ENCODE measurements at regions not wholly inside any gene's neighbourhood (a gene's known extent, or its start where the extent isn't known, plus 50 kb on each side); places are given as distances from the start of the nearest gene placed in this dataset.

DNA sequence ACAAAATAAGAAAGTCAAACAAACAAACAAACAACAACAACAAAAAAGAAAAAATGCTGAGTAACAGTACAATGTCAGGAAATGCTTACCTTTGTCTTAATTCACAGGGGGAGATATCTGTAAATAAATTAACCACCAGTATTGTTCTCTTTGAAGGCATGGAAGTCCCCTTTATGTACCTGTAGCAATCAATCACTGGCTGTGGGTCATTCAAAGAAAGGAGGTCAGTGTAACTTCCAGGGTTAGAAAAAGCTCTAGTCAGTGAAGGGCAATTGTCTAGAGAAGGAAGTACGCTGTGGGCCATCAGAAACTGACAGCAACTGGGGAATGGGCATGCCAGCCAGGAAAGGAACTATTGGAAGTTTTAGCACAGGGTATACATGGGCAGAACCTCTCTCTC is 121.5 kb upstream of the LUZP2 start:
- no peak for ATAC-seq
- TF ChIP-seq ZC3H10 (CRISPR knock-in tag; IDR thresholded peaks at IDR 0.05) (no peak), SNAI2 (CRISPR knock-in tag; IDR thresholded peaks at IDR 0.05) (no peak), TOX (CRISPR knock-in tag; IDR thresholded peaks at IDR 0.05; ENCODE audit: borderline replicate concordance) (no peak), ISL1 (CRISPR knock-in tag; IDR thresholded peaks at IDR 0.05) (no peak), RARB (CRISPR knock-in tag; IDR thresholded peaks at IDR 0.05) (no peak), OSR1 (CRISPR knock-in tag; IDR thresholded peaks at IDR 0.05) (no peak), GLIS3 (CRISPR knock-in tag; IDR thresholded peaks at IDR 0.05) (no peak), ZNF8 (CRISPR knock-in tag; IDR thresholded peaks at IDR 0.05) (no peak)
- TF ChIP-seq, protein P1, sequence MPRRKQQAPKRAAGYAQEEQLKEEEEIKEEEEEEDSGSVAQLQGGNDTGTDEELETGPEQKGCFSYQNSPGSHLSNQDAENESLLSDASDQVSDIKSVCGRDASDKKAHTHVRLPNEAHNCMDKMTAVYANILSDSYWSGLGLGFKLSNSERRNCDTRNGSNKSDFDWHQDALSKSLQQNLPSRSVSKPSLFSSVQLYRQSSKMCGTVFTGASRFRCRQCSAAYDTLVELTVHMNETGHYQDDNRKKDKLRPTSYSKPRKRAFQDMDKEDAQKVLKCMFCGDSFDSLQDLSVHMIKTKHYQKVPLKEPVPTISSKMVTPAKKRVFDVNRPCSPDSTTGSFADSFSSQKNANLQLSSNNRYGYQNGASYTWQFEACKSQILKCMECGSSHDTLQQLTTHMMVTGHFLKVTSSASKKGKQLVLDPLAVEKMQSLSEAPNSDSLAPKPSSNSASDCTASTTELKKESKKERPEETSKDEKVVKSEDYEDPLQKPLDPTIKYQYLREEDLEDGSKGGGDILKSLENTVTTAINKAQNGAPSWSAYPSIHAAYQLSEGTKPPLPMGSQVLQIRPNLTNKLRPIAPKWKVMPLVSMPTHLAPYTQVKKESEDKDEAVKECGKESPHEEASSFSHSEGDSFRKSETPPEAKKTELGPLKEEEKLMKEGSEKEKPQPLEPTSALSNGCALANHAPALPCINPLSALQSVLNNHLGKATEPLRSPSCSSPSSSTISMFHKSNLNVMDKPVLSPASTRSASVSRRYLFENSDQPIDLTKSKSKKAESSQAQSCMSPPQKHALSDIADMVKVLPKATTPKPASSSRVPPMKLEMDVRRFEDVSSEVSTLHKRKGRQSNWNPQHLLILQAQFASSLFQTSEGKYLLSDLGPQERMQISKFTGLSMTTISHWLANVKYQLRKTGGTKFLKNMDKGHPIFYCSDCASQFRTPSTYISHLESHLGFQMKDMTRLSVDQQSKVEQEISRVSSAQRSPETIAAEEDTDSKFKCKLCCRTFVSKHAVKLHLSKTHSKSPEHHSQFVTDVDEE (CRISPR knock-in tag; IDR thresholded peaks at IDR 0.05) = no peak
- TF ChIP-seq, protein P2, sequence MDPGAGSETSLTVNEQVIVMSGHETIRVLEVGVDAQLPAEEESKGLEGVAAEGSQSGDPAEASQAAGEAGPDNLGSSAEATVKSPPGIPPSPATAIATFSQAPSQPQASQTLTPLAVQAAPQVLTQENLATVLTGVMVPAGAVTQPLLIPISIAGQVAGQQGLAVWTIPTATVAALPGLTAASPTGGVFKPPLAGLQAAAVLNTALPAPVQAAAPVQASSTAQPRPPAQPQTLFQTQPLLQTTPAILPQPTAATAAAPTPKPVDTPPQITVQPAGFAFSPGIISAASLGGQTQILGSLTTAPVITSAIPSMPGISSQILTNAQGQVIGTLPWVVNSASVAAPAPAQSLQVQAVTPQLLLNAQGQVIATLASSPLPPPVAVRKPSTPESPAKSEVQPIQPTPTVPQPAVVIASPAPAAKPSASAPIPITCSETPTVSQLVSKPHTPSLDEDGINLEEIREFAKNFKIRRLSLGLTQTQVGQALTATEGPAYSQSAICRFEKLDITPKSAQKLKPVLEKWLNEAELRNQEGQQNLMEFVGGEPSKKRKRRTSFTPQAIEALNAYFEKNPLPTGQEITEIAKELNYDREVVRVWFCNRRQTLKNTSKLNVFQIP (CRISPR knock-in tag; IDR thresholded peaks at IDR 0.05; ENCODE audit: borderline replicate concordance, low read depth) = no peak

DNA sequence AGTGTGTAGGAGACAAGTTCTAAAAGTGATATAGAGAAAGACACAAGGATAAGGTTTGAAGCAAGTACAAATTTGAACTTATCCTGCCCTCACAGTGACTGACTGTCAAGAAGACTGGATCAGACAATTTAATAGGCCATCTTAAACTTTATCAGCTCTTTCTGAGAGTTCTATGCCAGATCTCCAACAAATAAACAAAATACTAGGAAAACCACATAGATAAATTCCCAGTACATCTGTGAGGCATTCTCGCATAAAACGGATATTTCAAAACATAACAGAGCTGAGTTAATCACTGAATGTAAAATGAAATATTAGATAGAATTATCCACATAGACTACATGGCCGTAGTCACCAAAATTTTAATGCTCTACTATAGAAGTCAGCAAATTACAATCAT is 120.9 kb upstream of the LUZP2 start:
- TF ChIP-seq ZFP30 (CRISPR knock-in tag; IDR thresholded peaks at IDR 0.05) (no peak), TCF4 (CRISPR knock-in tag; IDR thresholded peaks at IDR 0.05; ENCODE audit: borderline replicate concordance) (no peak), BACH2 (CRISPR knock-in tag; IDR thresholded peaks at IDR 0.05; ENCODE audit: borderline replicate concordance) (no peak), CSDC2 (CRISPR knock-in tag; IDR thresholded peaks at IDR 0.05) (no peak)
- no peak for ATAC-seq

DNA sequence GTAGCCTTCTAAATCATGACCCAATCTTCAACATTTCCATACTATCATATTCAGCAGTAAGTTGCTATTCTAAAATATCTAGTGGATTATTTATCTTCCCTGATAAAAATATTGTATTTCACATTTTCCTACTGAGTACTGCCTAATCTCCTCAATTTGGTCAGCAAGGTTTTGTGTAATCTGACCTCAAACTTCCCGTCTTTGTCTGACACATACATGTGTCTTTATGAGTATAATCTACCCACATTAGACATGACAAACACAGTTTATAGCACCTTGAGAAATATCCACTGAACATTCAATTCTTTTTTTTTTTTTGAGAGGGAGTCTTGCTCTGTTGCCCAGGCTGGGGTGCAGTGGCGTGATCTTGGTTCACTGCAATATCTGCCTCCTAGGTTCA is 113.7 kb upstream of the LUZP2 start:
- ATAC-seq = no peak
- TF ChIP-seq ZC3H10 (CRISPR knock-in tag; IDR thresholded peaks at IDR 0.05) = no peak
- TF ChIP-seq PPARA (CRISPR knock-in tag; IDR thresholded peaks at IDR 0.05; ENCODE audit: borderline replicate concordance) = no peak
- no peak for TF ChIP-seq SNAI2 (CRISPR knock-in tag; IDR thresholded peaks at IDR 0.05)
- no peak for TF ChIP-seq RARB (CRISPR knock-in tag; IDR thresholded peaks at IDR 0.05)

DNA sequence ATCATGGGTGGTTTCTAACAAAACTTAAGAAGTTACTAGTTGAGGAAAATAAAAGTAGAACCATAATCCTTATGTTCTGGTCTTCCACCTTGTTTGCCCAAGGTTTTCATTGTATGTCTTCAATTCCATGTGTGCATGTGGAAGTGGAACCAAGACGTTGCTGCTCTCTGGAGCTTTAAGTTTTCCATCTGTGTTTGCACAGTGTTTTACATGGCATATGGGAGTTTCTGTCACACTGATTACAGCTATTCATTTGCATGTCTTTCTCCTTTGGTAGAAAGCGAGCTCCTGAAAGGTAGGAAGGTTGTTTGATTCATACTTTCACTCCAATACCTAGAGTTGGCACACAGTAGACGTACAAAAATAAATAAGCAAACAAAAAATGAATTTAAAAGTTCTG is 112.6 kb upstream of the LUZP2 start:
- no peak for ATAC-seq
- no peak for TF ChIP-seq TCF4 (CRISPR knock-in tag; IDR thresholded peaks at IDR 0.05; ENCODE audit: borderline replicate concordance)
- TF ChIP-seq BACH2 (CRISPR knock-in tag; IDR thresholded peaks at IDR 0.05; ENCODE audit: borderline replicate concordance) = no peak
- no peak for TF ChIP-seq ZNF8 (CRISPR knock-in tag; IDR thresholded peaks at IDR 0.05)
- no peak for TF ChIP-seq SNAI2 (CRISPR knock-in tag; IDR thresholded peaks at IDR 0.05)

DNA sequence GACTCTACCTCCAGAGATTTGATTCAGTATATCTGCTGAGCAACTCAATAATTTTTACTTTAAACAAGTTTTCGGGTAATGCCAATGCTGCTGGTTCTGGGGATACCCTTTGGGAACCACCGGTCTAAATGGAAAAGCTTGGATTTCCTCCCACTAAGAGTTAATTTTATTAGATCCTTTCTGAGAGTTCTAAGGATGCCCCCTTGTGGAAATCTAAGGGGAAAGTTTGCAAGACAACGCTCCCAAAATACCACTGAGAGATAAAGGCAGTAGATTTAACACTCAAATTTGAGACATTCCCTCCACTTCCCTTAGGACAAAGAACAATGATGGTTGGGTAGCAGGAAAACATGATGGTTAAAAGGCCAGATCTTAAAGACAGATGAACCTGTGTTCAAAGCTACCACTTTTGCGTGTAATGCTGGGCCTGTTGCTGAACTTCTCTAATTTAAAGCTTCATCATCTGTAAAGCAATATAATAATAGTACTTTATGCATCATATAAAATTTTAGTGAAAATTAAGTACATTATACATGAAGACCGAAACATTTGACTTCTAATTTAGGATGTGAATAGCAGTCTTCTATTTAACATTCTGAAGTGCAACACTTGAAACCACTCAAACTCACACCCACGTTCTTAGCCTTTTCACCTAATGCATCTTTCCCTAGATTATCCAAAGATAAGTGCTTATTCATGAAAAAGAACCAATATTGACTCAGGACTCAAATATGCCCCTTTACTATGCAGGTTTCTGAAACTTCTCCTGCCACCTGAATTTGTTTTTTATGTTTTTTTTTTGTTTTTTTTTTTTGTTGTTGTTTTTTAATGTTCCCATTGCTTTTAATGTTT is 110.1 kb upstream of the LUZP2 start:
- ATAC-seq = peak; percentile 41; the same call in 1 of the 3 replicates
- TF ChIP-seq ZFP30 (CRISPR knock-in tag; IDR thresholded peaks at IDR 0.05) = no peak
- TF ChIP-seq CSDC2 (CRISPR knock-in tag; IDR thresholded peaks at IDR 0.05) = no peak
- TF ChIP-seq, protein P2 (CRISPR knock-in tag; IDR thresholded peaks at IDR 0.05; ENCODE audit: borderline replicate concordance, low read depth) = no peak
- TF ChIP-seq, protein P1 (CRISPR knock-in tag; IDR thresholded peaks at IDR 0.05) = no peak
- no peak for TF ChIP-seq RARB (CRISPR knock-in tag; IDR thresholded peaks at IDR 0.05)
- TF ChIP-seq, protein P3, sequence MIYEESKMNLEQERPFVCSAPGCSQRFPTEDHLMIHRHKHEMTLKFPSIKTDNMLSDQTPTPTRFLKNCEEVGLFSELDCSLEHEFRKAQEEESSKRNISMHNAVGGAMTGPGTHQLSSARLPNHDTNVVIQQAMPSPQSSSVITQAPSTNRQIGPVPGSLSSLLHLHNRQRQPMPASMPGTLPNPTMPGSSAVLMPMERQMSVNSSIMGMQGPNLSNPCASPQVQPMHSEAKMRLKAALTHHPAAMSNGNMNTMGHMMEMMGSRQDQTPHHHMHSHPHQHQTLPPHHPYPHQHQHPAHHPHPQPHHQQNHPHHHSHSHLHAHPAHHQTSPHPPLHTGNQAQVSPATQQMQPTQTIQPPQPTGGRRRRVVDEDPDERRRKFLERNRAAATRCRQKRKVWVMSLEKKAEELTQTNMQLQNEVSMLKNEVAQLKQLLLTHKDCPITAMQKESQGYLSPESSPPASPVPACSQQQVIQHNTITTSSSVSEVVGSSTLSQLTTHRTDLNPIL (CRISPR knock-in tag; IDR thresholded peaks at IDR 0.05; ENCODE audit: low read depth) = no peak
- TF ChIP-seq OSR1 (CRISPR knock-in tag; IDR thresholded peaks at IDR 0.05) = no peak
- TF ChIP-seq ZNF8 (CRISPR knock-in tag; IDR thresholded peaks at IDR 0.05) = no peak
- no peak for TF ChIP-seq ISL1 (CRISPR knock-in tag; IDR thresholded peaks at IDR 0.05)
- TF ChIP-seq, protein P4, sequence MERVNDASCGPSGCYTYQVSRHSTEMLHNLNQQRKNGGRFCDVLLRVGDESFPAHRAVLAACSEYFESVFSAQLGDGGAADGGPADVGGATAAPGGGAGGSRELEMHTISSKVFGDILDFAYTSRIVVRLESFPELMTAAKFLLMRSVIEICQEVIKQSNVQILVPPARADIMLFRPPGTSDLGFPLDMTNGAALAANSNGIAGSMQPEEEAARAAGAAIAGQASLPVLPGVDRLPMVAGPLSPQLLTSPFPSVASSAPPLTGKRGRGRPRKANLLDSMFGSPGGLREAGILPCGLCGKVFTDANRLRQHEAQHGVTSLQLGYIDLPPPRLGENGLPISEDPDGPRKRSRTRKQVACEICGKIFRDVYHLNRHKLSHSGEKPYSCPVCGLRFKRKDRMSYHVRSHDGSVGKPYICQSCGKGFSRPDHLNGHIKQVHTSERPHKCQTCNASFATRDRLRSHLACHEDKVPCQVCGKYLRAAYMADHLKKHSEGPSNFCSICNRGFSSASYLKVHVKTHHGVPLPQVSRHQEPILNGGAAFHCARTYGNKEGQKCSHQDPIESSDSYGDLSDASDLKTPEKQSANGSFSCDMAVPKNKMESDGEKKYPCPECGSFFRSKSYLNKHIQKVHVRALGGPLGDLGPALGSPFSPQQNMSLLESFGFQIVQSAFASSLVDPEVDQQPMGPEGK (CRISPR knock-in tag; IDR thresholded peaks at IDR 0.05; ENCODE audit: borderline replicate concordance) = no peak
- TF ChIP-seq ZNF70 (CRISPR knock-in tag; IDR thresholded peaks at IDR 0.05) = no peak
- TF ChIP-seq PPARA (CRISPR knock-in tag; IDR thresholded peaks at IDR 0.05; ENCODE audit: borderline replicate concordance) = no peak
- no peak for TF ChIP-seq GLIS3 (CRISPR knock-in tag; IDR thresholded peaks at IDR 0.05)
